Mesenteric fat pad (tissue), 1 donor: ENCODE measurements at regions not wholly inside any gene's neighbourhood (a gene's known extent, or its start where the extent isn't known, plus 50 kb on each side); places are given as distances from the start of the nearest gene placed in this dataset.
"Not testable (repeated sequence)": the region's sequence is repeated elsewhere in the genome, so short reads cannot be mapped to it uniquely, and the experiment has no call there.

Experiments used
- DNase-seq: peaks from one replicate; pipeline ENCODE4 v3.0.0-alpha.2; 2020; ENCODE audit warnings: low spot score
- donor health status: DM: yes; HTN: yes; CAD: no.

DNA sequence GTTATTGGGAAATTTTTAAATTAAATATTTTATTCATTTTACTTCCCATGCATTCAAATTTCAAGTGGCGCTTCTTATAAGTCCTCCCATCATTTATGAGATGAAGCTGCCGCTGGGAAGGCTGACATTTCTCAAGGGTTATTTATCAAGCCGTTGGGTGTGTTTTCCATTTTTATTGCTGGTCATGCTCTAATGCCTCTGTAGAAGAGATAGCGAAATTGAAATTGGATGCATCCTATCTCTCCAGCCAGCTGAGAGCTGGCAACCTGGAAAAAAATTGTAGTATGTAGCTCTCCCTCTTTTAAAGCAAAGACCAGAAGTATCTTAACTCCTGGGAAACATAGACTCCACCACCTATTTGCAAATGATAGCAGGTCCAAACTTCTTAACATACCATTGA lies 135.9 kb downstream of the C6orf118 start:
- DNase-seq, result no peak

DNA sequence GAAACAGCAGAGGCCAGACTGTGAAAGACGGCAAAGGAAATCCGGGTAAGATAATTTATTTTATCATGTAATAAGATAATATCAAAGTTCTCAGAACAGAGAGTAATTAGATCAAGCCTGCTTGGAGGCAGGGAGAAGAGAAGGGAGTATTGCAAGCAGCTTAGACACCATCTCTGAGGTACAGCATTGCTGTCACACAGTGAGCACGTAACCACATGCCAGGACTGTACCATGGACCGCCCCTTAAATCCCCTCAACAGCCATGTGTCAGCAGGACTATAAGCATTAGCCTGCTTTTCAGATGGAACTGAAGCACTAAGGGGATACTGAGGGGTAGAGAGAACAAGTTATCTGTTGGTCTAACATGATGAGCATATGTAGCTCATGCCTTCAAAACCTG lies 141.5 kb downstream of the C6orf118 start:
- DNase-seq, result no peak

DNA sequence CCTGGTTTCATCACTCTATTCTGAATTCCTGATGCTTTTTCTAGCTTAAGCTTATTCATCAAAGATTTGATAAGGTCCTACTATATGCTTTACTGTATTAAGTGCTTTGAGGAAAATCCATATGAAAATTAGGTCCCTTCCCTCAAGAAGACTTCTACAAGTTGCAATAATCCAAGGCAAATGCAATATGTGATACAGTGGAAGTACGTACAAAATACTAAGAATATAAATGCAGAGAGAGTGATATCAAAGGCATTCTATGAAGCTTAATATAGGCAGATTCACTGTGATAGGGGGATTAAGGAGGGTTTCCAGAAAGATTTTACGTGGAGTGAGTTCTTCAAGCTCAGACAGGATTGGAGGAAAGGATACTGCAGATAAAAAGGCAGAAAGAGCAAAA lies 142.1 kb downstream of the C6orf118 start:
- no peak for DNase-seq

DNA sequence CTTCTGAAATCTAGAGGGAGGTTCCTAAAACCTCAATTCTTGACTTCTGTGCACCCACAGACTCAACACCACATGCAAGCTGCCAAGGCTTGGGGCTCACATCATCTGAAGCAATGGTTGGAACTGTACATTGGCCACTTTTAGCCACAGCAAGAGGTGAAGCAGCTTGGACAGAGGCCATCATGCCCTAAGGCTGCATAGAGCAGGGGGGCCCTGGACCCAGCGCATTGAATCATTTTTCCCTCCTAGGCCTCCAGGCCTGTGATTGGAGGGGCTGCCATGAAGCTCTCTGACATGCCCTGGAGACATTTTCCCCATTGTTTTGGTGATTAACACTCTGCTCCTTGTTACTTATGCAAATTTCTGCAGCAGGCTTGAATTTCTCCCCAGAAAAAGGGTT lies 145.9 kb downstream of the C6orf118 start:
- no peak for DNase-seq

DNA sequence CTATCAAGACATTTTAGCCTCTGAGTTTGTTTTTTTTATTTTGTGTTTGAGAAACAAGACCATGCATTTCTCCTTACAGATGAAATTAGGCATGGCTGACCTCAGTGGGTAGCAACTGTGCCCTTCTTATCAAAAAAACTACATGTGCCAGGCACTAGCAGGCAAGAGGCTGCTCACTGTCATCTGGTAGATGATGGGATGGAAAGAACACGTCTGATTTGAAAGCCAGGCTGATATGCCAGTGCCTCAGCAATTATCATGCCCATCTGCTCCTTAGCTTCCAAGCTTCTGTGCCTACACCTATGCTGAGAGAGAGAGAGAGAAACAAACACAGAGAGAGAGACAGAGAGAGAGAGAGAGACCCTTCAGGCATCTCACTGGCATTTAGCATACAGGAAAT lies 149.9 kb downstream of the C6orf118 start:
- DNase-seq, result no peak

DNA sequence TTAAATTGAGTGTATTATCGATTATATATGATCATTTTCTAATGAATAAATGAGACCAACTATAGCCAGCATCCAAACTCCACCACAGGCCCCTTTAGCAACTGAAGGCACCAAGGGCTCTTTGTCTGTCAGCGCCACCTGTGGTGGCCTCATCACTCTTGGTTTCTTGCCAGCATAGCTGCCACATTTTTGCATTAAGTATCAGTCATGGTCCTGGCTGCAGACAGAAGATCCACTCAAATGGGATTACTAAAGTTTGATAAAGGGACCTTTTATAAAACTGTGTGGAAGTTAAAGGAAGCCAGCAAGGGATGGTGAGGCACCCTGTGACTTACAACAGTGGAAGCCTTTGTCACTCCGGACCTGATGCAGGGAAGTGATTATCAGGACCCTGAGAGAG lies 162.9 kb downstream of the C6orf118 start:
- no peak for DNase-seq

DNA sequence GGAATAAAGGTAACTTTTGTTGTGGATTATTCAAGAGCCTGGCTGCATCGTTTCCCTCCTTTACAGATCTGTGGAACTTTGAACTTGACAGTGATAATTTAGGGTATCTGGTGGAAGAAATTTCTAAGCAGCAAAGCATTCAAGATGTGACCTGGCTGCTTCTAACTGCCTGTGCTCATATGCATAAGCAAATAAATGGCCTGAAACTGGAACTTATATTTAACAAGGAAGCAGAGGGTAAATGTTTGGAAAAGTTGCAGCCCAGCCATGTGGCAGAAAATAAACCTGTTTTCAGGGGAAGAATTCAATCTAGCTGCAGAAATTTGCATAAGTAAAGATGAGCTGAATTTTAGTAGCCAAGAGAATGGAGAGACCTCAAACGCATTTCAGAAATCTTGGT lies 173.5 kb downstream of the C6orf118 start:
- no peak for DNase-seq

DNA sequence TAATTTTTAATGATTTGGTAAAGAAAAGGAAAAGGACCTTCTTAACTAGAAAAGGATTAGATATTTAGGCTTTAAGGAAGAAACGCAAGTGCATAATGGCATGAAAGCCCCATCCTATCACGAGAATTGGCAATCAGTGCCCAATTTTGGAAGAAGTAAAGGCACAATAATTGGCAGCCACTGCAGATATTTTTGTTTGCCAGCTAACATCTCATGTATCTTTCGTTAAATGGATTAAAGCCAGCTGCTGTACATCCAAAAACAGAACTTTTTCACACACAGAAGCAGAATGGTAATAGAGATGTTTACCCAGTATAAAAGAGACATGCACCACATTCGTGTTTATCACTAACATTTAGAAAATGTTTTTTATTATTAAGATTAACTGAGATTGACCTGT lies 180.3 kb downstream of the C6orf118 start:
- no peak for DNase-seq

DNA sequence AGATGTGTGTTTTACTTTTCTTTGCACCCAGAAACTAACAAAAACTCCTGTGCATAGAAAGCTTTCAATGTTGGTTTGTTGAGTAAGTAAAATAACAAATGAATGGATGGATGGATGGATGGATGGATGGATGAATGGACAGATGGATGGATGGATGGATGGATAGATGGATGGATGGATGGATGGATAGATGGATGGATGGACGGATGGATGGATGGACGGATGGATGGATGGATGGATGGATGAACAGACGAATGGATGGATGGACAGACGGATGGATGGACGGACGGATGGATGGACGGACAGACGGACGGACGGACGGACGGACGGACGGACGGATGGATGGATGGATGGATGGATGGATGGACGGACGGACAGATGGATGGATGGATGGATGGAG lies 181.7 kb downstream of the C6orf118 start:
- DNase-seq, result not testable (repeated sequence)

DNA sequence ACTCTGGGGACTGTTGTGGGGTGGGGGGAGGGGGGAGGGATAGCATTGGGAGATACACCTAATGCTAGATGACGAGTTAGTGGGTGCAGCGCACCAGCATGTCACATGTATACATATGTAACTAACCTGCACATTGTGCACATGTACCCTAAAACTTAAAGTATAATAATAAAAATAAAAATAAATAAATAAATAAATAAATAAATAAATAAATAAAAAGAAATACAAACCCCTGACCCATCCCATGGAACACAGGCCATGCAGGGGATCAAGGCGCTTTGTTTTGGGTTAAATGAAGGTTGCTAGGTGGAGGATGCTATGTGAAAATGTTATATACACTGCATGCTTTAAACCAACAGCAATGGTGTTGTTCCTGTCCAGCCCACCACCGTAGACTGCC lies 184.7 kb downstream of the C6orf118 start:
- DNase-seq, result not testable (repeated sequence)

DNA sequence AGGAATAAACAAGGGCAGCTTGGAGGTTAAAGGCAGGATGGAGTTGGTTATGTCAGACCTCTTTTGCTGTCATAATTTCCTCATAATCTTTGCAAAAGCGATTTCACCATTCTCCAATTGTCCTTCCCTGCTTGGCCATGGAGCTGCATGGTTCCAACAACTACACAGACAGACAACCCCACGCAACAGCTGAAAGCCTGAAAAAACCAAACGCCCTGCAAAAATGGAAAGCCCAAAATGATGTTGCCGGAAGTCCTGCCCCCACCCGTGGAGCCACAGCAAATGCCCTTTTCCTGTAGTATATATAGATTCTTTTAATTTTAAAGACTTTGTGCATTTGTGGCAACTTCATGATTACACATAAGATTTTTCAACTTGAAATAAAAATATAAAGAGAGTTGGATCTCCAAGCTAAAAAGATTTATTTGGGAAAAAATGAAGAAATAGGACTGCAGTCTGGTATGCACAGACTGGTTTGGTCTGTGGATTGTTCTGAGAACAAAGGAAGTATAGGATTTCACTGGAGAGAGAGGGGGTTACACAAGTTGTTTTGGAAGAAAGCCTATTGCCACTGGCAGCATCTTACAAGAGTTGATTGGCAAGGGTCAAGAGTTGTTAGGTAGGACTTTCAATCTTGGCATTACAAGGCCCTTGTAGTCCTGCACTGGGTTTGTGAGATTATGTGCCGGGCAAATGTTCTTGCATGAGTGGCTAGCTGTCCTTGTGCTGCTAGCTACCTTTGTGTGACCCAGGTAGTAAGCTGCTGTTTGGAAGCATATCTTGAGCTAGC lies 190.0 kb downstream of the C6orf118 start:
- no peak for DNase-seq

DNA sequence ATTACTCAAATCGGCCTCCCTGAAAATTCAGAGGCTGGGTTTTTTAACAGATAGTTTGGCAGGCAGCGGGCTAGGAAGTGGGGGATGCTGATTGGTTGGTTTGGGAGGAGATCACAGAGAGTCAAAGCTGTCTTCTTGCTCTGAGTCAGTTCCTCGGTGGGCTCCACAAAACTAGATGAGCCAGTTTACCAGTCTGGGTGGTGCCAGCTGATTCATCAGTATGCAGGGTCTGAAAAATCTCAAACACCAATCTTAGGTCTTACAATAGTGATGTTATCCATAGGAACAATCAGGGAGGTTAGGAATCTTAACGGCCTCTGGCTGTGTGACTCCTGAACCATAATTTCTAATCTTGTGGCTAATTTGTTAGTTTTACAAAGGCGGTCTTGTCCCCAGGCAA lies 190.7 kb downstream of the C6orf118 start:
- DNase-seq, result no peak

DNA sequence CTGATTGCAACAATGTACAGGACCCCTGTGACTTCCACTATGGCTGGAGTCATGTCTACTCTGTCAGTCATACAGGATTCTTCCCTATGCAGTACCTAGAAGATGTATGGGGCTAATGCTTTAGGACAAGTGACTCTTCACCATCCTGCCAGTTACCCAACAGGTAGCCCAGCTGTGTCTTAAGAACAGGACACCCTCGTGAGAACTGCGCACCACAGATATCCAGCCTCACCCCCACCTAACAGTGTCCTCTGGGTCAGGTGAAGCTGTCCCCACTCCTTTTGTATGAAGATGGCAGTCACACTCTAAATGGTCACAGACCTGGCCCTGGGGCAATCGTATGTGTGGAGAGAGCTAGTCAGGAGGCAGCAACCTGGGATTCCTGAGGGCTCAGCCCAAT lies 191.6 kb downstream of the C6orf118 start:
- DNase-seq, result no peak

DNA sequence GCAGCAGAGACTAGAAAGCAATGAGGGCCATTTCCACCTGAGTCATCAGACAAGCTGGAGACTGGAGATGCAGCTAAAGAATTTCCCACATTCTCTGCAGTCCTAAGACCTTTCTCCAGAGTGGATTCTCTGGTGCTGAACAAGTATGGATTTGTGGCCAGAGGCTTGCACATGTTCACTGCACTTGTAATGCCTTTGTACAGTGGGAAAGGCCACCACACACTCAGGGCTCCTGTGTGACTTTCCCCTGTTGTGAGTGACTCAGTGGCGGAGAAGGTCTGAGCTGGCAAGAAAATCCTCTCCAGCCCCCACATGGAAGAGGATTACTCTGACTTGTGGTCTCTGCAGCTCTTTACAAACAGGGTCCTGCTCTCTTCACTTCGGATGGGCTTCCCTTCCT lies 192.3 kb downstream of the C6orf118 start:
- no peak for DNase-seq

DNA sequence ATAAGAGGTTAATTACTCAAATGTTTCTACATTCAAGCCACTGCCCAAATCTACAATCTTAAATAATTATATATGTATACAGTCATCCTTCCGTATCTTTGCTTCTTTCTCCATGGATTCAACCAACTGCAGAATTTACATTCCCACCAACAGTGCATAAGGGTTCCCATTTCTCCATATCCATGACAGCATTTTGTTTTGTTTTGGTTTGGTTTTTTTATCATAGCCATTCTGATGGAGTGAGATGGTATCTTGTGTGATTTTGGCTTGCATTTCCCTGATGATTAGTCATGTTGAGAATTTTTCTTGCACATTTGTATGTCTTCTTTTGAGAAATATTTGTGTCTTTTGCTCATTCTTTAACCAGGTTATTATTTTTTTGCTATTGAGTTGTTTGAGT lies 198.5 kb downstream of the C6orf118 start:
- DNase-seq, result no peak

DNA sequence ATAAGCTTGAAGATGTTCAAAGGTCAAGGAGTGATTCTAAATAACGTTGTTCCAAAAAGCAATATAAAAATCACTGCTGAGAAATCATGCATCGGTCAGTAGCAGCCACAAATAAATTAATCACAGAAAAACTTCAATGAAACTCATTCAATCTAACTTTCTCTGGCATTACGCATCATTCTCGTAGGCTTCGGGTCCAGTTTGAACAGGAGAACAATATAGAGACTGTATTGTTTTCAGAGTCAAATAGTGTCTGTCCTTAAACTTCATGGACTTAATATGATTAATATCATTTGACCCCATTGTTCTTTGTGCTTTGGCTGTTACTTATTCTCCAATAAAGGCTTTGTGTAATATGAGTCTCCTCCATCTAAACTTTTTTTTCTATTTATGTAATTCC lies 200.4 kb downstream of the C6orf118 start:
- DNase-seq, result no peak

DNA sequence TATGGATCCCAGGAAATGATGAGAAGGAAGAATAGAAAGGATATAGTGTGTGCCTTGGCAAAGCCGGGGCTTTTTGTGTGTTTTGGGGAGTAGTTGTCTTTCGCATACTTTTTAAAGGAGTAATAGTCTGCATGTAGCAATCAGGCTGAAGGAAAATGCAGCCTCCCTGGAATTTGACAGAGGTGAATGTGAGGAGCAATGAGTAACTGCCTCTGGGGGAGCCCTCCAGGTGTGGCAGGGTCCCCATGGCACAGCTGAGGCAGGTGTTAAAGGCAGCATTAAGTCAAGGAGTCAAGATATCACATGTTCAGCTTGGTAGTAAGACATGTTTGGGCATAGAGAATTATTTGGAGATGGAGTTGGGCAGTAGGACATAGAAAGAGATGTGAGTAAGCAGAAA lies 203.1 kb downstream of the C6orf118 start:
- no peak for DNase-seq

DNA sequence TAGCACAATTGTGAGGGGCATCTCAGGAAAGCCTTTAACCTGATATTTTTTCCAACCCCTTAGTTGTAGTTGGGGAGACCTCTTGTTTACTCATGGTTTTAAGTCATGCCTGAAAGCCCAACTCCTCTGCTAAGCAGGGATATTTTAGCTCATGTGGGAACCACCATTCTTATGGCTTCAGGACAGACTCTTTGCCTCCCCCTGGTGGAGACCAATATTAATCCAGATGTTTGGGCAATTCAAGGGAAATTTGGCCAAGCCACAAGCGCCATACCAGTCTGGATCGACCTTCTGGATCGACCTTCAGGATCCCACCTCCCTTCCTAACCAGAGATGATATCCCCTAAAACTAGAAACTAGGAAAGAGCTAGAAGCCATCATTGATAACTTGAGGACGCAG lies 211.2 kb downstream of the C6orf118 start:
- DNase-seq, result no peak

DNA sequence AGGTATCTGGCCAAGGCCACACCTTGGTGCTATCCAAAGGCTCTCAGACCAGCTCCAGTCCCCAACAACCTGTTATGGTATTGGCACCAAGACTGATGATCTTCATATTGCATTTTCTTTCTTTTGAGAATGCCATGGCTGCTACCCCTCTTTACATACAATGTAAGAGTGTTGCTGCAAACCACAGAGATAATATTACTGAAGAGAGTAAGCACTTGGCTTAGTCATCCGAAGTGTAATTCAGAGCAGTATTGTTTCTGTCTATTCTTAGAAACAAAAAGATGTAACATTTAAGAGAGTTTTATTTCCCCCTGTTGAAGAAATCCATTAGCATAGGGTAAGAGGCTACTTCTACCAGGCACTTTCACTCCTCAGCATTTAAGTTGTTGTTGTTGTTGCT lies 212.5 kb downstream of the C6orf118 start:
- DNase-seq, result no peak

DNA sequence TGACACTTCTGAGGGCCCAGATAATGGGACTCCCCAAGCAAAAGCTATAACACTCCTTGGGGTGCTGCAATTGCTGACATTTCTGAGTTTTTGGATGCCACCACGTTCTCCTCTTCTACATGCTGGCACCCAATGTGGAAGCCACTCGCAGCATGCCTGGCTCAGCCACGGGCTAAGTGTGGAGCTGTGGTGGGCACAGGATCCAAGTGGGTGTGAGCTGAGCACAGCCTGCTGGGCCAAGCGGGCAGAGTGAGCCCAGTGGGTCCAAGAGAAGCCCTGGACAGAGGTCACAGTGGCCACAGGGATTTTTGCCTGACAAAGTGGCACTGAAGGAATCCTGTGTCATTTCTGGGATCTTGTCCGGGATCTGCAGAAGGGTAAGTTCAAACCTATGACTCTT lies 213.2 kb downstream of the C6orf118 start:
- DNase-seq, result no peak

DNA sequence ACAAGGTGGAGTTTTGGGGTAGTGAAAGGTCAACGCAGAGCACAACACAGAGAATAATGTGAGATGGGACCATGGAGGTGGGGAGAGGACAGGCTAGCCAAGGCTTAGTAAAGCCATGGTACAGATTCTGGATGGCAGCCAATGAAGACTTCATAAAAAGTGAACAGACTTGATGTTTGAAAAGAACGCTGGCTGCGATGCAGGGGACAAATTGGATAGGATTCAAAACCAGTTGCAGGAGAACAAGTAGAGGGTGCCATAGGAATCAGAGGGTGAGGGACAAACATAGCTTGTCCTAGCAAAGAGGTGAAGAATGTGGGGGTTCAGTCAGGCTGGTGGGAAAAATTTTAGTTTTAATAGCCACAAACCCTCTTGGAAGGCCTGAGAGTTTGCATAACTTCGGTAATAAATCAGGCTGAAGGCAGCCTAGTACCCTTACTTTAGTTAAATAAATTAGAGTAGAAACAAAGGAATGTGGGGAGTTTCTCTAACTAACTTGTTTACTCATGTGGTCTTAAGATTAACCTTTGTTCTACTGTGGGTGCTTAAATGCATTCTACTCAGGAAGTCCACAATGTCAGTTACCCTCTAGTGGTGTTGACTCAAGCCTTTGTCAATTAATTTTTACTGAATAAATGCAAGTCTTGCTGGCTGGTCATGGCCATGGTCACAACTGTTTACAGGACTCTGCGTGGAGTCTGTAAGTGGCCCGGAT lies 216.4 kb downstream of the C6orf118 start:
- no peak for DNase-seq

DNA sequence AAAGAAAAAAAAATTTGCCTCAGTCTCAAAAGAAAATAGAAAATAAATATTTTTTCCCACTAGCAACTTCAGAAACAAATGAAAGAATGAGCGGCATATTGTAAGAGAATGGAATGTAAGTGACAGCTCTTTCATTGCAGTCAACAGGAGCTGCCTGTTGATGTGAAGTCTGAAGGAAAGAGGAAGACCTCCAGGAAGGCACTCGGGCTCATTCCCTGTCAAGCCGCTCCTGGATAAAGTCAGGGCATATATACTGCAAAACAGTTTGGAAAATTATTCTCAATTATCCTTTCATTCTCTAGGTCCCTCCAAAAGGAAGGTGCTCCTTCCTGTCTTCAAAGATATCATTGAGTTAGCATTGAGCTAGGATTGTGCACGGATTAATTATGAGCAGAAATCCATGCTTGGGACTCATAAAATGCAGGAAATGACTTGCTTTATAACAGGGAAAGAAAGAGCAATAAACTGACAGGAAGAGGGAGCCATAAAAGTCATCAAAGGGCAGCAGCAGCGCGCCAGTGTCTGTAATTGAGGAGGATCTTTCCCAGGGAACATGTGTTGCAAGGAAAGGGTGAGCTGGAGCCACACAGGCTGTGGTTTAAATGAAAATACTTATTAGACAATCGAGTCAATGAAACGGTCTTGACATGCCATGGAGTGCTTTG lies 218.2 kb downstream of the C6orf118 start:
- DNase-seq, result no peak

DNA sequence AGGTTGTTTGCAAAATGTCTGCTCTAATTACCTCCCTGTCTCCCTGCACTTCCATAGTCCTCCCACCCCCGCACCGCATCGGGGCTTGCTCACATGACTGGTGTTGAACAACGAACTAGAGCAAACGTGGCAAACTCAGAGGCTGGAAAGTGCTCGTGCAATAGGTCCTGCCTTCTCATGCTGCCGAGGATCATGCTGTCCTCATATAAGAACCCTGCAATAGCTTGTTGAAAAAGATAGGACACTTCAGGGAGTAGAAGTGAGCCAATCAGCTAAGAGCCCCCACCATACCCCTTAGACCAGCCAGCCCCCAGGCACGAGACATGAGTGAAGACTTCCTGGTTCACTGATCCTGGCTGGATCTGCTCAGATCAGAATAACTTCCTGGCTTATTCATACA lies 219.2 kb downstream of the C6orf118 start:
- no peak for DNase-seq
